Muscle of leg (tissue), 3 donors: ENCODE measurements at regions not wholly inside any gene's neighbourhood (a gene's known extent, or its start where the extent isn't known, plus 50 kb on each side); places are given as distances from the start of the nearest gene placed in this dataset.
"Not testable (repeated sequence)": the region's sequence is repeated elsewhere in the genome, so short reads cannot be mapped to it uniquely, and the experiment has no call there.

Experiments used
- DNase-seq: peaks from one replicate; pipeline ENCODE4 v3.0.0; 2013
- H3K27ac ChIP-seq: one replicate; pipeline ENCODE4 v1.5.1; 2013; ENCODE audit warnings: mild to moderate bottlenecking, low read length, control low read depth
- H3K27me3 ChIP-seq: one replicate; pipeline ENCODE4 v1.6.1; 2013; ENCODE audit warnings: low read length; ENCODE audit not compliant: control insufficient read depth, insufficient read depth
- H3K36me3 ChIP-seq: one replicate; pipeline ENCODE4 v1.6.1; 2013; ENCODE audit warnings: low read length; ENCODE audit not compliant: control insufficient read depth, insufficient read depth
- H3K4me1 ChIP-seq: one replicate; pipeline ENCODE4 v1.6.1; 2013; ENCODE audit warnings: low read length; ENCODE audit not compliant: control insufficient read depth, insufficient read depth
- H3K4me3 ChIP-seq: one replicate; pipeline ENCODE4 v1.5.1; 2013; ENCODE audit warnings: low read length, control low read depth
- H3K9me3 ChIP-seq: replicated peaks from 2 replicates; pipeline ENCODE4 v1.6.1; 2013; ENCODE audit warnings: low read depth, low read length; ENCODE audit not compliant: control insufficient read depth
- WGBS: methylation state at CpG from one replicate; pipeline ENCODE4 v1.1.5; 2013; ENCODE audit warnings: missing lambda C conversion rate; ENCODE audit not compliant: insufficient coverage; 5-methylcytosine and 5-hydroxymethylcytosine counted together

- not testable (repeated sequence) for H3K27me3 ChIP-seq, H3K4me1 ChIP-seq, H3K27ac ChIP-seq, H3K36me3 ChIP-seq, DNase-seq, H3K4me3 ChIP-seq
- 73% methylated on average over 1 of the region's 5 CpGs for WGBS
- peaks cover 37% of the 10 kb centered on the region for H3K9me3 ChIP-seq
Measured at GRCh38 chr21:9001890-9002663, 1519.3 kb upstream of the TPTE start.

- not testable (repeated sequence) for H3K4me1 ChIP-seq, DNase-seq, H3K27ac ChIP-seq, H3K36me3 ChIP-seq, H3K4me3 ChIP-seq, H3K27me3 ChIP-seq
- WGBS = 32% methylated on average over 3 of the region's 7 CpGs
- peaks cover 55% of the 10 kb centered on the region for H3K9me3 ChIP-seq
Measured at GRCh38 chr21:9003909-9004814, 1517.2 kb upstream of the TPTE start.

GRCh38 chr21:9004815-9005518 is 1516.4 kb upstream of the TPTE start:
- H3K27me3 ChIP-seq, H3K27ac ChIP-seq, H3K4me3 ChIP-seq, H3K36me3 ChIP-seq, DNase-seq, H3K4me1 ChIP-seq: not testable (repeated sequence)
- peaks cover 55% of the 10 kb centered on the region for H3K9me3 ChIP-seq
- WGBS = 20% methylated on average over 1 of the region's 3 CpGs

GRCh38 chr21:9005671-9006070 is 1515.7 kb upstream of the TPTE start:
- 64% methylated on average over 1 of the region's 1 CpG for WGBS
- H3K36me3 ChIP-seq, H3K27me3 ChIP-seq, H3K27ac ChIP-seq, H3K4me1 ChIP-seq, H3K4me3 ChIP-seq, DNase-seq: not testable (repeated sequence)
- peaks cover 59% of the 10 kb centered on the region for H3K9me3 ChIP-seq

- H3K27me3 ChIP-seq, H3K27ac ChIP-seq: not testable (repeated sequence)
- peaks cover 60% of the 10 kb centered on the region for H3K9me3 ChIP-seq
Measured at GRCh38 chr21:9006111-9006510, 1515.3 kb upstream of the TPTE start.

GRCh38 chr21:9006553-9007323 is 1514.6 kb upstream of the TPTE start:
- not testable (repeated sequence) for H3K27me3 ChIP-seq, H3K27ac ChIP-seq, DNase-seq, H3K36me3 ChIP-seq, H3K4me3 ChIP-seq, H3K4me1 ChIP-seq
- WGBS = no CpG with 5 or more reads among the region's 2 CpGs
- H3K9me3 ChIP-seq = peaks cover 67% of the 10 kb centered on the region

More at GRCh38 chr21:9006111-9006510, 1515.3 kb upstream of the TPTE start:
- not testable (repeated sequence) for H3K36me3 ChIP-seq, H3K4me1 ChIP-seq, DNase-seq, H3K4me3 ChIP-seq

- no peak overlapping the region for H3K27ac ChIP-seq
- H3K36me3 ChIP-seq = no peaks in the 10 kb centered on the region
- no peaks in the 10 kb centered on the region for H3K4me1 ChIP-seq
- peaks cover 79% of the 10 kb centered on the region for H3K9me3 ChIP-seq
- no peak overlapping the region for H3K4me3 ChIP-seq
- peaks cover 2% of the 10 kb centered on the region for H3K27me3 ChIP-seq
- no peak for DNase-seq
Measured at GRCh38 chr21:9008636-9009035, 1512.7 kb upstream of the TPTE start.

GRCh38 chr21:9009267-9010016 is 1511.9 kb upstream of the TPTE start:
- peaks cover 82% of the 10 kb centered on the region for H3K9me3 ChIP-seq
- not testable (repeated sequence) for H3K27ac ChIP-seq, H3K4me3 ChIP-seq, H3K4me1 ChIP-seq, DNase-seq, H3K36me3 ChIP-seq, H3K27me3 ChIP-seq
- no CpG with 5 or more reads among the region's 3 CpGs for WGBS

GRCh38 chr21:9010121-9010795 is 1511.1 kb upstream of the TPTE start:
- H3K36me3 ChIP-seq, H3K27me3 ChIP-seq, DNase-seq, H3K27ac ChIP-seq, H3K4me1 ChIP-seq, H3K4me3 ChIP-seq: not testable (repeated sequence)
- WGBS = no CpG with 5 or more reads among the region's 4 CpGs
- peaks cover 81% of the 10 kb centered on the region for H3K9me3 ChIP-seq
